ENCODE measurements at regions not wholly inside any gene's neighbourhood (a gene's known extent, or its start where the extent isn't known, plus 50 kb on each side); places are given as distances from the start of the nearest gene placed in this dataset.

GRCh38 chr15:70318594-70319465 lies 221.1 kb upstream of the TLE3 start:
- no peak for DNase-seq (ENCODE audit: low spot score)
- TF ChIP-seq, protein P1, sequence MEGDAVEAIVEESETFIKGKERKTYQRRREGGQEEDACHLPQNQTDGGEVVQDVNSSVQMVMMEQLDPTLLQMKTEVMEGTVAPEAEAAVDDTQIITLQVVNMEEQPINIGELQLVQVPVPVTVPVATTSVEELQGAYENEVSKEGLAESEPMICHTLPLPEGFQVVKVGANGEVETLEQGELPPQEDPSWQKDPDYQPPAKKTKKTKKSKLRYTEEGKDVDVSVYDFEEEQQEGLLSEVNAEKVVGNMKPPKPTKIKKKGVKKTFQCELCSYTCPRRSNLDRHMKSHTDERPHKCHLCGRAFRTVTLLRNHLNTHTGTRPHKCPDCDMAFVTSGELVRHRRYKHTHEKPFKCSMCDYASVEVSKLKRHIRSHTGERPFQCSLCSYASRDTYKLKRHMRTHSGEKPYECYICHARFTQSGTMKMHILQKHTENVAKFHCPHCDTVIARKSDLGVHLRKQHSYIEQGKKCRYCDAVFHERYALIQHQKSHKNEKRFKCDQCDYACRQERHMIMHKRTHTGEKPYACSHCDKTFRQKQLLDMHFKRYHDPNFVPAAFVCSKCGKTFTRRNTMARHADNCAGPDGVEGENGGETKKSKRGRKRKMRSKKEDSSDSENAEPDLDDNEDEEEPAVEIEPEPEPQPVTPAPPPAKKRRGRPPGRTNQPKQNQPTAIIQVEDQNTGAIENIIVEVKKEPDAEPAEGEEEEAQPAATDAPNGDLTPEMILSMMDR (IDR thresholded peaks at IDR 0.05; ENCODE audit: extremely low read depth, missing control alignments): no peak

DNA sequence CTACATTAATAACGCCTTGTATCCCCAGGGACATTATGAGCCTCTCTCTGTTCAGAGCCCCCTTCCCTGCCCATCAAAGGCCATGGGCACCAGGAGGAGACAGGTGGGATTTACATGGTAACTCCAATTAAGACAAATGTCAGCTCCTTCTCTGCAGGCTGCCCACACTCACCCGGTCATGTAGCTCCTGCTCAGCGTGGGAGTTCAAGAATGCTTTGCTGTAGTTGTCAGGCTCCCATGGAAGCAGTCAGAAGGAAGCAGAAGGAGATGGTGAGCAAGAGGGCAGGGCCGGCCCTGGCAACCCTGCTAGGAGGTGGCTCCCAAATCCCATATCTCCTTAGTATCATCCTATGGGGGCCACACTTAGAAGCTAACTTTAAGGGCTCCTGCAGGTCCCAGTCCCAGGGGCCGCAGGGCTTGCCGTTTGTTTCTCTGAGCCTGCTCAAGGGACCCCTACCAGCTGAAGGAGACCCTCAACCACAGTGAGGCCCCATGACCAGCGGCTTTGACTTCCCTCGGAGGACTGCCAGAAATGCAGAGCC lies 218.4 kb upstream of the TLE3 start:
- TF ChIP-seq, protein P1 (IDR thresholded peaks at IDR 0.05; ENCODE audit: extremely low read depth, missing control alignments): no peak
- no peak for DNase-seq (ENCODE audit: low spot score)

DNA sequence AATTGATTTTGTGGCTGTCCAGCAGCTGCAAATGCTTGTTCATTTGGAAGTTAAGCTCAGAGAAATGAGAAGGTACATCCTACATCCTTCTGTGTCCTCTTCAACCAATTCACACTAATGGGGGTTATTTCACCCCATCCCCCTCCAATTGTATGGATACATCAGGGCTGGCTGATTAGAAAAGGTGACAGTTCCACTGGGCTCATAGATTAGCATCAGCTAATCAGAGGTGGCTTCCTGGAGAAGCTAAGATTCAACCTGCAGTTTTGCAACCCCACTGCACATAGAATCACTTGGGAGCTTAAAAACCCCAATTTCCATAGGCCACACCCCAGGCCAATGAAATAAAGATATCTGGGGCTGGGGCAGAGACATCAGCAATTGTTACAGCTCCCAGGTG lies 217.7 kb upstream of the TLE3 start:
- TF ChIP-seq, protein P1 (IDR thresholded peaks at IDR 0.05; ENCODE audit: extremely low read depth, missing control alignments): no peak
- DNase-seq (ENCODE audit: low spot score): no peak

DNA sequence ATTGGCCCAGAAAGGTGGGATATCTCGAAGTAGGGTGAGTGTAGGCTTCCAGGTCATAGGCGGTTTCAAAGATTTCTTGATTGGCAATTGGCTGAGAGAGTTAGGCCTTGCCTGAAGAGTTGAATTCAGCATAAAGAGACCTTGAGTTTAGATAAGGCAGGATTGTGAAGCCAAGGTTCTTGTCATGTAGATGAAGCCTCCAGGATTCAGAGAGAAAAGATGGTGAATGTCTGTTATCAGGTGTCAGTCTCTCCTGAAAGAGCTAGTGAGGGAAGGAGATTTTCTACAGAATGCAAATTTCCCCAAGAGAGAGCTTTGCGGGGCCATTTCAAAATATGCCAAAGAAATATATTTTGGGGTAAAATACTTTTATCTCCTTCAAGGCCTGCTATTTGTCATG lies 217.0 kb upstream of the TLE3 start:
- no peak for DNase-seq (ENCODE audit: low spot score)
- TF ChIP-seq, protein P1 (IDR thresholded peaks at IDR 0.05; ENCODE audit: extremely low read depth, missing control alignments): no peak

GRCh38 chr15:70314018-70314354 lies 216.3 kb upstream of the TLE3 start:
- DNase-seq (ENCODE audit: low spot score): no peak
- TF ChIP-seq, protein P1 (IDR thresholded peaks at IDR 0.05; ENCODE audit: extremely low read depth, missing control alignments): no peak

DNA sequence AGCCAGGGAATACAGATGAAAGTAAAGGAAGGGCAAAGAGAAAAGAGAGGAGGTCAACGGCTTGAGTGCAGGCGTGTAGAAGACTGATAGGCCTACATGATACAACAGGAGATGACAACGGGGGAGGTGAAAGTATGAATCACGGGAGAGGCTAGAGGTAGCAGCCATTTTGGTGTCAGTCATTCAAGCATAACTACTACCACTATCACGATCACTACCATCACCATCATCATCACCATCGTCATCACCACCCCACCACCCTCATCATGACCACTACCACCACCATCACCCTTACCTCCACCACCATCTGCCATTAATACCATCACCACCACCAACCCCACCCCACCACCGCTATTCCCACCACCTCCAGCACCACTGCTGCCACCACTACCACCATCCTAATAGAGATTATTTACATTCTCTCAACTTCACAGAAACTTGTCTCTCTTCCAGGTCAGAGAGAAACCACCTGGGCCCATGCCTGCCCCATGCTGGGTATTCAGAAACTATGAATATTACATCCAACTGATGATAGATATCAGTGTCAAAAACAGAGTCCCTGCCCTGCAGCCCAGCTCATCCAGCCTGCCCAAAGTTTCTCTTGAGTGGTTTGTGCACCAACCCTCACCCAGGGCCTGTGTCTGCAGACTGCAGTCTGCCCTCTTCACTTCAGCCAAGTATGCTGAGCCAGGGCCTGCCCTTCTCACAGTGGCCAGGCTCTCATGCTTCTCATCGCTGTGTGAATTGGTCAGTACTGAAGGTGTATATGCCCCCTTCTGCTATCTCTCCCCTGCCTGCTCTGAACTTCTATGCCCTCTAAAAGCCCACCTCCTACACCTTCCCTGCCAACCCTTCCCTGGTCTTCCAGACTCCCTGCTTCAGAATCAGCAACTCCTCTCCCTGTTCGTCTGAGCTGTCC lies 215.6 kb upstream of the TLE3 start:
- TF ChIP-seq, protein P1 (IDR thresholded peaks at IDR 0.05; ENCODE audit: extremely low read depth, missing control alignments): no peak

GRCh38 chr15:70311821-70312220 lies 214.1 kb upstream of the TLE3 start:
- TF ChIP-seq, protein P1 (IDR thresholded peaks at IDR 0.05; ENCODE audit: extremely low read depth, missing control alignments): no peak
- DNase-seq (ENCODE audit: low spot score): no peak

More for the DNA sequence above, 215.6 kb upstream of the TLE3 start:
- DNase-seq (ENCODE audit: low spot score): no peak
